Mammary epithelial cell (primary cell): ENCODE measurements at regions not wholly inside any gene's neighbourhood (a gene's known extent, or its start where the extent isn't known, plus 50 kb on each side); places are given as distances from the start of the nearest gene placed in this dataset.

ENCODE experiments used
- CTCF ChIP-seq, 2 donors: IDR thresholded peaks in 1 of 2; conservative IDR thresholded peaks in 1 of 2; 2 replicates each; pipeline ENCODE4 v1.5.1; 2011 to 2012; ENCODE audit warnings: inconsistent platforms in 2 of 2, low read length in 2 of 2, mild to moderate bottlenecking in 2 of 2, control low read depth in 1 of 2, low read depth in 1 of 2; ENCODE audit not compliant: insufficient read depth in 1 of 2; ENCODE audit errors: extremely low read depth in 1 of 2
- EZH2 ChIP-seq: IDR thresholded peaks from 2 replicates; pipeline ENCODE4 v1.6.1; 2012; ENCODE audit warnings: low read length, inconsistent platforms, borderline replicate concordance

- TF ChIP-seq EZH2 (no peak), CTCF (conservative IDR thresholded peaks at IDR 0.05 in 1 of 2, IDR thresholded peaks at IDR 0.05 in 1 of 2; ENCODE audit: extremely low read depth in 1 of 2, insufficient read depth in 1 of 2, low read depth in 1 of 2, low read length in 2 of 2) (no peak)
These were observed 174.9 kb upstream of the FAR2 start for GRCh38 chr12:28974166-28974565.
